Neural cell (in vitro differentiated cells): ENCODE measurements at regions not wholly inside any gene's neighbourhood (a gene's known extent, or its start where the extent isn't known, plus 50 kb on each side); places are given as distances from the start of the nearest gene placed in this dataset.

Source experiments
- H2AFZ ChIP-seq: fragments of 200-600, 300-800 bp; sonication (generic), shearing (Covaris generic); 2 replicates; pipeline ENCODE4 v1.6.0; 2014; ENCODE audit warnings: low read depth, mild to moderate bottlenecking, antibody characterized with exemption, low read length, moderate library complexity
- H3F3A ChIP-seq: fragments of 200-600 bp; shearing (Covaris generic); 2 replicates; pipeline ENCODE4 v1.6.1; 2016; ENCODE audit warnings: mild to moderate bottlenecking, moderate library complexity, mixed read lengths, antibody characterized with exemption, low read length; ENCODE audit not compliant: insufficient read depth, poor library complexity, severe bottlenecking
- H3K27ac ChIP-seq: fragments of 200-600, 300-800 bp; sonication (generic), shearing (Covaris generic); 2 replicates; pipeline ENCODE4 v1.5.1; 2014; ENCODE audit warnings: mild to moderate bottlenecking, low read length, moderate library complexity
- H3K27me3 ChIP-seq: fragments of 300-800, 200-600 bp; sonication (generic), shearing (Covaris generic); 2 replicates; pipeline ENCODE4 v1.6.0; 2014; ENCODE audit warnings: mild to moderate bottlenecking, low read depth, low read length, moderate library complexity; ENCODE audit not compliant: insufficient read depth
- H3K36me3 ChIP-seq: fragments of 300-800, 200-600 bp; sonication (generic), shearing (Covaris generic); 2 replicates; pipeline ENCODE4 v1.5.1; 2014; ENCODE audit warnings: mild to moderate bottlenecking, antibody characterized with exemption, low read length, moderate library complexity; ENCODE audit not compliant: insufficient read depth
- H3K4me2 ChIP-seq: fragments of 300-800, 200-600 bp; sonication (generic), shearing (Covaris generic); 2 replicates; pipeline ENCODE4 v1.6.0; 2014; ENCODE audit warnings: mild to moderate bottlenecking, low read length
- H3K4me3 ChIP-seq: fragments of 300-800, 200-600 bp; sonication (generic), shearing (Covaris generic); 2 replicates; pipeline ENCODE4 v1.5.1; 2014; ENCODE audit warnings: mild to moderate bottlenecking, low read length, moderate library complexity
- H3K79me2 ChIP-seq: fragments of 200-600 bp; shearing (Covaris generic); replicated peaks from 2 replicates; pipeline ENCODE4 v1.6.0; 2014; ENCODE audit warnings: mild to moderate bottlenecking, low read length, moderate library complexity; ENCODE audit not compliant: insufficient read depth
- H3K9ac ChIP-seq: fragments of 300-800, 200-600 bp; sonication (generic), shearing (Covaris generic); 2 replicates; pipeline ENCODE4 v1.6.1; 2016; ENCODE audit warnings: mild to moderate bottlenecking, low read length, mixed read lengths
- H3K9me2 ChIP-seq: fragments of 200-600 bp; shearing (Covaris generic); 2 replicates; pipeline ENCODE4 v1.6.1; 2016; ENCODE audit warnings: mild to moderate bottlenecking, low read length, mixed read lengths; ENCODE audit not compliant: insufficient read depth
- H3K9me3 ChIP-seq: fragments of 200-600, 300-800 bp; sonication (generic), shearing (Covaris generic); 2 replicates; pipeline ENCODE4 v1.6.1; 2016; ENCODE audit warnings: mild to moderate bottlenecking, mixed run types, low read length, moderate library complexity, mixed read lengths
- H4K20me1 ChIP-seq: fragments of 200-600 bp; shearing (Covaris generic); 2 replicates; pipeline ENCODE4 v1.6.1; 2016; ENCODE audit warnings: mild to moderate bottlenecking, mixed run types; ENCODE audit not compliant: insufficient read depth
- EP300 ChIP-seq: fragments of 450-650 bp; conservative IDR thresholded peaks from 2 replicates; pipeline ENCODE4 v1.6.1; 2014; ENCODE audit warnings: antibody characterized with exemption, mild to moderate bottlenecking, moderate library complexity; ENCODE audit not compliant: poor library complexity, severe bottlenecking
- EZH2 ChIP-seq: fragments of 200-600, 300-800 bp; shearing (Covaris generic), sonication (generic); IDR thresholded peaks from 2 replicates; pipeline ENCODE4 v1.6.1; 2014; ENCODE audit warnings: antibody characterized with exemption, low read length, borderline replicate concordance, mild to moderate bottlenecking; ENCODE audit not compliant: insufficient read depth, poor library complexity, severe bottlenecking
- MXI1 ChIP-seq: fragments of 450-650 bp; conservative IDR thresholded peaks from 2 replicates; pipeline ENCODE4 v1.6.1; 2014; ENCODE audit warnings: antibody characterized with exemption, mild to moderate bottlenecking; ENCODE audit not compliant: poor library complexity, severe bottlenecking
- POLR2AphosphoS5 ChIP-seq: IDR thresholded peaks from 2 replicates; pipeline ENCODE4 v1.6.1; 2012
- RAD21 ChIP-seq: fragments of 450-650 bp; conservative IDR thresholded peaks from 2 replicates; pipeline ENCODE4 v1.6.1; 2014; ENCODE audit warnings: antibody characterized with exemption, mild to moderate bottlenecking, moderate library complexity
- REST ChIP-seq: IDR thresholded peaks from 2 replicates; pipeline ENCODE4 v1.6.1; 2012; ENCODE audit warnings: borderline replicate concordance
- SMC3 ChIP-seq: fragments of 450-650 bp; conservative IDR thresholded peaks from 2 replicates; pipeline ENCODE4 v1.6.1; 2014; ENCODE audit warnings: antibody characterized with exemption, mild to moderate bottlenecking, moderate library complexity; ENCODE audit not compliant: poor library complexity
- TAF1 ChIP-seq: IDR thresholded peaks from 2 replicates; pipeline ENCODE4 v1.6.1; 2012; ENCODE audit warnings: low read depth
- TF ChIP-seq, protein P1 (sequence below): fragments of 450-650 bp; IDR thresholded peaks from 2 replicates; pipeline ENCODE4 v1.5.1; 2014; ENCODE audit warnings: antibody characterized with exemption, mild to moderate bottlenecking, moderate library complexity; ENCODE audit not compliant: poor library complexity, severe bottlenecking

GRCh38 chr11:96954587-96955242 is 564.9 kb downstream of the JRKL start:
- H3K4me2 ChIP-seq, result no peak overlapping the region
- no peak overlapping the region for H3K27ac ChIP-seq
- H2AFZ ChIP-seq, result no peak overlapping the region
- no peak overlapping the region for H3K9ac ChIP-seq
- H3K4me3 ChIP-seq, result no peak overlapping the region
- no peaks in the 10 kb centered on the region for H3K79me2 ChIP-seq
- H4K20me1 ChIP-seq, result no peaks in the 10 kb centered on the region
- no peaks in the 10 kb centered on the region for H3K9me2 ChIP-seq
- no peaks in the 10 kb centered on the region for H3K27me3 ChIP-seq
- TF ChIP-seq EP300, result no peak
- TF ChIP-seq EZH2, result no peak
- TF ChIP-seq, protein P1, sequence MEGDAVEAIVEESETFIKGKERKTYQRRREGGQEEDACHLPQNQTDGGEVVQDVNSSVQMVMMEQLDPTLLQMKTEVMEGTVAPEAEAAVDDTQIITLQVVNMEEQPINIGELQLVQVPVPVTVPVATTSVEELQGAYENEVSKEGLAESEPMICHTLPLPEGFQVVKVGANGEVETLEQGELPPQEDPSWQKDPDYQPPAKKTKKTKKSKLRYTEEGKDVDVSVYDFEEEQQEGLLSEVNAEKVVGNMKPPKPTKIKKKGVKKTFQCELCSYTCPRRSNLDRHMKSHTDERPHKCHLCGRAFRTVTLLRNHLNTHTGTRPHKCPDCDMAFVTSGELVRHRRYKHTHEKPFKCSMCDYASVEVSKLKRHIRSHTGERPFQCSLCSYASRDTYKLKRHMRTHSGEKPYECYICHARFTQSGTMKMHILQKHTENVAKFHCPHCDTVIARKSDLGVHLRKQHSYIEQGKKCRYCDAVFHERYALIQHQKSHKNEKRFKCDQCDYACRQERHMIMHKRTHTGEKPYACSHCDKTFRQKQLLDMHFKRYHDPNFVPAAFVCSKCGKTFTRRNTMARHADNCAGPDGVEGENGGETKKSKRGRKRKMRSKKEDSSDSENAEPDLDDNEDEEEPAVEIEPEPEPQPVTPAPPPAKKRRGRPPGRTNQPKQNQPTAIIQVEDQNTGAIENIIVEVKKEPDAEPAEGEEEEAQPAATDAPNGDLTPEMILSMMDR, result no peak
- TF ChIP-seq MXI1, result no peak
- no peak for TF ChIP-seq RAD21
- no peak for TF ChIP-seq POLR2AphosphoS5
- no peak for TF ChIP-seq SMC3
- no peak for TF ChIP-seq TAF1
- no peak for TF ChIP-seq REST
- no peaks in the 10 kb centered on the region for H3K36me3 ChIP-seq
- H3K9me3 ChIP-seq, result no peaks in the 10 kb centered on the region
- H3F3A ChIP-seq, result no peaks in the 10 kb centered on the region

- Histone ChIP-seq H3K4me3 (no peak overlapping the region), H3K4me2 (no peak overlapping the region), H3K9me3 (no peaks in the 10 kb centered on the region), H3K9ac (no peak overlapping the region), H3K27ac (no peak overlapping the region), H3K27me3 (no peaks in the 10 kb centered on the region), H4K20me1 (no peaks in the 10 kb centered on the region), H3K9me2 (no peaks in the 10 kb centered on the region), H2AFZ (no peak overlapping the region), H3F3A (no peaks in the 10 kb centered on the region), H3K36me3 (no peaks in the 10 kb centered on the region), H3K79me2 (no peaks in the 10 kb centered on the region)
- no peak for TF ChIP-seq EP300
- TF ChIP-seq MXI1, result no peak
- TF ChIP-seq SMC3, result no peak
- TF ChIP-seq EZH2, result no peak
- TF ChIP-seq TAF1, result no peak
- TF ChIP-seq REST, result no peak
- no peak for TF ChIP-seq POLR2AphosphoS5
- TF ChIP-seq, protein P1, result no peak
- TF ChIP-seq RAD21, result no peak
Measured at GRCh38 chr11:96960476-96960875, 570.7 kb downstream of the JRKL start.
